IMR-90 (cell line): ENCODE measurements at regions not wholly inside any gene's neighbourhood (a gene's known extent, or its start where the extent isn't known, plus 50 kb on each side); places are given as distances from the start of the nearest gene placed in this dataset.

ENCODE experiments used
- ATAC-seq: fragments of 200-7000 bp; cut with Tn5 transposase; 2 replicates; pipeline ENCODE4 v1.9.1; 2020; ENCODE audit warnings: low read depth, mild to moderate bottlenecking, moderate library complexity
- BruUV-seq: library from RNA; stranded (reverse); fragments of 400-500 nt; replicated peaks from 2 replicates; lab custom pipeline; 2021; lab: Mats Ljungman, UMichigan
- CTCF ChIA-PET: fragments of 300-600 bp; formaldehyde crosslinking; extraction: SDS; loops from one replicate; lab custom pipeline; 2021; ENCODE audit warnings: antibody characterized with exemption; lab: Yijun Ruan, JAX
- POLR2A ChIA-PET: fragments of 300-600 bp; sonication (Branson Sonifier 250); formaldehyde crosslinking; loops from one replicate; lab custom pipeline; 2022; ENCODE audit warnings: antibody characterized with exemption; ENCODE audit not compliant: unreplicated experiment; lab: Charles Lee
- DNase-seq: peaks from one replicate; pipeline ENCODE4 v3.0.0; 2013
- H2AFZ ChIP-seq: replicated peaks from 2 replicates; pipeline ENCODE3; 2013; ENCODE audit warnings: low read length, mild to moderate bottlenecking; ENCODE audit not compliant: poor library complexity
- H2AK5ac ChIP-seq: 2 replicates; pipeline ENCODE4 v1.6.1; 2013; ENCODE audit warnings: low read depth, low read length, inconsistent platforms
- H2AK9ac ChIP-seq: replicated peaks from 2 replicates; pipeline ENCODE3; 2013; ENCODE audit warnings: mild to moderate bottlenecking, low read depth, low read length, moderate library complexity; ENCODE audit not compliant: poor library complexity
- H2BK120ac ChIP-seq: 2 replicates; pipeline ENCODE4 v1.6.1; 2013; ENCODE audit warnings: low read depth, low read length, inconsistent platforms
- H2BK15ac ChIP-seq: 3 replicates; pipeline ENCODE4 v1.6.1; 2013; ENCODE audit warnings: low read depth, low read length, inconsistent platforms
- H2BK20ac ChIP-seq: 2 replicates; pipeline ENCODE4 v1.6.1; 2013; ENCODE audit warnings: low read depth, mild to moderate bottlenecking, inconsistent platforms, low read length, moderate library complexity
- H2BK5ac ChIP-seq: 2 replicates; pipeline ENCODE4 v1.6.1; 2013; ENCODE audit warnings: mild to moderate bottlenecking, low read depth, low read length, inconsistent platforms; ENCODE audit not compliant: poor library complexity, severe bottlenecking
- H3K14ac ChIP-seq: replicated peaks from 2 replicates; pipeline ENCODE4 v1.6.1; 2013; ENCODE audit warnings: low read depth, low read length, inconsistent platforms
- H3K18ac ChIP-seq: 2 replicates; pipeline ENCODE4 v1.6.1; 2013; ENCODE audit warnings: low read depth, low read length, control low read depth
- H3K23ac ChIP-seq: 2 replicates; pipeline ENCODE4 v1.6.1; 2013; ENCODE audit warnings: low read depth, low read length, inconsistent platforms
- H3K27ac ChIP-seq: 2 replicates; pipeline ENCODE4 v1.5.1; 2013; ENCODE audit warnings: mild to moderate bottlenecking, control low read depth, low read length; ENCODE audit not compliant: insufficient read depth
- H3K27me3 ChIP-seq: 2 replicates; pipeline ENCODE4 v1.6.1; 2013; ENCODE audit warnings: low read length; ENCODE audit not compliant: control insufficient read depth, insufficient read depth
- H3K36me3 ChIP-seq: 2 replicates; pipeline ENCODE4 v1.6.1; 2013; ENCODE audit warnings: low read length, mixed read lengths; ENCODE audit not compliant: control insufficient read depth, insufficient read depth
- H3K4ac ChIP-seq: 2 replicates; pipeline ENCODE4 v1.6.1; 2013; ENCODE audit warnings: low read depth, low read length, inconsistent platforms
- H3K4me1 ChIP-seq: 2 replicates; pipeline ENCODE4 v1.6.1; 2013; ENCODE audit warnings: low read length, mixed read lengths; ENCODE audit not compliant: control insufficient read depth, insufficient read depth
- H3K4me2 ChIP-seq: 2 replicates; pipeline ENCODE4 v1.6.1; 2013; ENCODE audit warnings: low read depth, mild to moderate bottlenecking, control low read depth, low read length, moderate library complexity
- H3K4me3 ChIP-seq: 2 replicates; pipeline ENCODE4 v1.5.1; 2013; ENCODE audit warnings: low read depth, mild to moderate bottlenecking, control low read depth, low read length, moderate library complexity; ENCODE audit not compliant: insufficient read depth
- H3K56ac ChIP-seq: 2 replicates; pipeline ENCODE4 v1.6.1; 2013; ENCODE audit warnings: low read length, inconsistent platforms; ENCODE audit not compliant: insufficient read depth; ENCODE audit errors: extremely low read depth
- H3K79me1 ChIP-seq, 2 experiments: 2 replicates each; pipeline ENCODE4 v1.6.1; 2013; ENCODE audit warnings: low read length in 2 of 2, inconsistent platforms in 1 of 2, low read depth in 1 of 2
- H3K9ac ChIP-seq: 2 replicates; pipeline ENCODE4 v1.6.1; 2013; ENCODE audit warnings: low read depth, low read length, control low read depth
- H3K9me1 ChIP-seq: 2 replicates; pipeline ENCODE4 v1.6.1; 2013; ENCODE audit warnings: low read length, inconsistent platforms; ENCODE audit not compliant: insufficient read depth
- H3K9me3 ChIP-seq: 2 replicates; pipeline ENCODE4 v1.6.1; 2013; ENCODE audit warnings: low read length; ENCODE audit not compliant: control insufficient read depth, insufficient read depth
- H4K20me1 ChIP-seq: 2 replicates; pipeline ENCODE4 v1.6.1; 2013; ENCODE audit warnings: low read length, inconsistent platforms; ENCODE audit not compliant: insufficient read depth
- H4K5ac ChIP-seq: 2 replicates; pipeline ENCODE4 v1.6.1; 2013; ENCODE audit warnings: mild to moderate bottlenecking, low read depth, low read length, control low read depth
- H4K8ac ChIP-seq, 2 experiments: 2 replicates each; pipeline ENCODE4 v1.6.1; 2013; ENCODE audit warnings: low read depth in 2 of 2, low read length in 2 of 2, control low read depth in 1 of 2, inconsistent platforms in 1 of 2
- H4K91ac ChIP-seq: 2 replicates; pipeline ENCODE4 v1.6.1; 2013; ENCODE audit warnings: low read depth, low read length, inconsistent platforms; ENCODE audit not compliant: insufficient read depth
- CHD1 ChIP-seq: IDR thresholded peaks from 2 replicates; pipeline ENCODE4 v1.6.1; 2012; ENCODE audit warnings: low read depth, low read length, improper control_type of control experiment
- WGBS, 2 experiments: methylation state at CpG; one replicate each; pipeline versions ENCODE4 v1.1.5 to v1.1.7; 2013; ENCODE audit warnings: missing lambda C conversion rate in 2 of 2; ENCODE audit not compliant: insufficient read length in 1 of 2; ENCODE audit errors: extremely low coverage in 2 of 2; 5-methylcytosine and 5-hydroxymethylcytosine counted together
- dilution Hi-C: fragments of 300-500 bp; cut with HindIII; formaldehyde crosslinking; loops from one replicate; pipeline ENCODE4 v1.14.3; 2018; ENCODE audit warnings: low sequenced_read_pairs; ENCODE audit not compliant: unreplicated experiment
- in situ Hi-C: fragments of 300-500 bp; cut with MboI; formaldehyde crosslinking; loops from 3 replicates; pipeline ENCODE4 v1.14.3; 2019; ENCODE audit warnings: low sequenced_read_pairs, inconsistent platforms, mixed read lengths
- intact Hi-C: fragments of 100-400 bp; cut with micrococcal nuclease; formaldehyde crosslinking; loops from 2 replicates; pipeline ENCODE4 v1.10.0; 2022

DNA sequence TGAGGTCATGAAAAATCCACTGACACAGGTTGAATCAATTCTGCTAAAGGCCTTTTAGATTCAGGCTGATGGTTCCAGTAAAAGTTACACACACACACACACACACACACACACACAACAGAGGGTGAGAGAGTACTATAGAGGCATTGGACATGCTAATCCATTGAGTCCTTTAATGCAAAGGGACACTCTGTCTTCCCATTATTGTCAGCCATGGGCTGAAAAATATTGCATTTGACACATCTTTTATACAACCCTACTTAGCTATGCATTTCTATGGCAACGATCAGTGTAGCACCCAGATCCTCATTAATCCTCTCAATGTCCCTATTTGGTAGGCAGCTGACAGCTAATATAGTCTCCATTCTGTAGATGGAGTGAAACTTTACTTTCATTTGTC, 440.8 kb upstream of the RGPD4 start:
- no peak overlapping the region for H3K9ac ChIP-seq
- POLR2A ChIA-PET = no interaction called here
- no peak for TF ChIP-seq CHD1
- no peak overlapping the region for H3K23ac ChIP-seq
- no peaks in the 10 kb centered on the region for H3K27me3 ChIP-seq
- WGBS, 2 experiments = no CpG with 5 or more reads among the region's 1 CpG
- H2BK120ac ChIP-seq = no peak overlapping the region
- no peak overlapping the region for H2BK15ac ChIP-seq
- CTCF ChIA-PET = no interaction called here
- no TSS peak for BruUV-seq
- H4K5ac ChIP-seq = no peak overlapping the region
- H3K56ac ChIP-seq = no peak overlapping the region
- H4K20me1 ChIP-seq = no peaks in the 10 kb centered on the region
- in situ Hi-C loops = no loop called here
- dilution Hi-C loops = no loop called here
- H3K18ac ChIP-seq = no peak overlapping the region
- H3K36me3 ChIP-seq = no peaks in the 10 kb centered on the region
- H3K9me1 ChIP-seq = no peaks in the 10 kb centered on the region
- no peak overlapping the region for H2AFZ ChIP-seq
- H4K91ac ChIP-seq = no peak overlapping the region
- H3K4me3 ChIP-seq = no peak overlapping the region
- no peak overlapping the region for H3K14ac ChIP-seq
- DNase-seq (no peak), ATAC-seq (no peak)
- no peak overlapping the region for H3K27ac ChIP-seq
- H4K8ac ChIP-seq = no peak overlapping the region
- intact Hi-C loops = no loop called here
- H3K4ac ChIP-seq = no peak overlapping the region
- H2AK9ac ChIP-seq = no peak overlapping the region
- H3K79me1 ChIP-seq = no peaks in the 10 kb centered on the region
- no peak overlapping the region for H2AK5ac ChIP-seq
- H3K9me3 ChIP-seq = peaks cover 6% of the 10 kb centered on the region; the same call in 1 of the 2 replicates
- H2BK20ac ChIP-seq = no peak overlapping the region
- H3K4me2 ChIP-seq = no peak overlapping the region
- H2BK5ac ChIP-seq = no peak overlapping the region
- H3K4me1 ChIP-seq = no peaks in the 10 kb centered on the region
